ENCODE measurements at regions not wholly inside any gene's neighbourhood (a gene's known extent, or its start where the extent isn't known, plus 50 kb on each side); places are given as distances from the start of the nearest gene placed in this dataset.
"Not testable (repeated sequence)": the region's sequence is repeated elsewhere in the genome, so short reads cannot be mapped to it uniquely, and the experiment has no call there.

- H3K27me3 ChIP-seq; DNase-seq; H3K4me1 ChIP-seq; H3K4me3 ChIP-seq; H3K36me3 ChIP-seq; ATAC-seq (ENCODE audit: low FRiP score in 2 of 2); H3K9me3 ChIP-seq; H3K27ac ChIP-seq: not testable (repeated sequence)
- WGBS, 2 donors, result 52 to 78% methylated on average over 4 of the region's 4 CpGs
Measured at GRCh38 chr6:3672339-3672738, 79.2 kb downstream of the PXDC1 start.

- Histone ChIP-seq H3K27ac (no peak overlapping the region), H3K4me3 (no peak overlapping the region), H3K36me3 (no peaks in the 10 kb centered on the region), H3K9me3 (peaks cover 0 to 5% (median 1%) of the 10 kb centered on the region in 4 donors), H3K27me3 (no peaks in the 10 kb centered on the region), H3K4me1 (no peaks in the 10 kb centered on the region)
- no peak for TF ChIP-seq POLR2AphosphoS5 (IDR thresholded peaks at IDR 0.05)
- no peak for TF ChIP-seq EP300 (IDR thresholded peaks at IDR 0.05)
- no peak for TF ChIP-seq POLR2A (IDR thresholded peaks at IDR 0.05)
- no peak for TF ChIP-seq CTCF (IDR thresholded peaks at IDR 0.05)
- no peak for ATAC-seq (ENCODE audit: low FRiP score in 2 of 2)
- WGBS, 2 donors, result 92 to 94% methylated on average over 1 of the region's 1 CpG
- DNase-seq, result no peak
Measured at GRCh38 chr6:3671382-3671781, 80.1 kb downstream of the PXDC1 start.

- H3K27ac ChIP-seq, result no peak overlapping the region
- no peaks in the 10 kb centered on the region for H3K27me3 ChIP-seq
- TF ChIP-seq CTCF (IDR thresholded peaks at IDR 0.05), result no peak
- TF ChIP-seq POLR2A (IDR thresholded peaks at IDR 0.05), result no peak
- no peak for TF ChIP-seq EP300 (IDR thresholded peaks at IDR 0.05)
- TF ChIP-seq POLR2AphosphoS5 (IDR thresholded peaks at IDR 0.05), result no peak
- peaks cover 0 to 3% (median 2%) of the 10 kb centered on the region in 4 donors for H3K4me1 ChIP-seq
- peaks cover 0 to 5% (median 1%) of the 10 kb centered on the region in 4 donors for H3K9me3 ChIP-seq
- no peak overlapping the region for H3K4me3 ChIP-seq
- DNase-seq (no peak), ATAC-seq (ENCODE audit: low FRiP score in 2 of 2) (no peak)
- WGBS, 2 donors, result 89 to 90% methylated on average over 1 of the region's 1 CpG
- no peaks in the 10 kb centered on the region for H3K36me3 ChIP-seq
Measured at GRCh38 chr6:3670356-3670755, 81.2 kb downstream of the PXDC1 start.

GRCh38 chr6:3669916-3670315, 81.6 kb downstream of the PXDC1 start:
- ATAC-seq (ENCODE audit: low FRiP score in 2 of 2) (no peak), DNase-seq (no peak)
- Histone ChIP-seq H3K9me3 (peaks cover 0 to 5% (median 1%) of the 10 kb centered on the region in 4 donors), H3K4me1 (peaks cover 0 to 8% (median 4%) of the 10 kb centered on the region in 4 donors), H3K36me3 (no peaks in the 10 kb centered on the region), H3K4me3 (no peak overlapping the region), H3K27ac (no peak overlapping the region), H3K27me3 (no peaks in the 10 kb centered on the region)
- 69 to 70% methylated on average over 4 to 5 of the region's 5 CpGs for WGBS, 2 donors
- TF ChIP-seq CTCF (IDR thresholded peaks at IDR 0.05), result no peak
- TF ChIP-seq POLR2A (IDR thresholded peaks at IDR 0.05), result no peak
- TF ChIP-seq POLR2AphosphoS5 (IDR thresholded peaks at IDR 0.05), result no peak
- TF ChIP-seq EP300 (IDR thresholded peaks at IDR 0.05), result no peak

GRCh38 chr6:3665608-3666007, 85.9 kb downstream of the PXDC1 start:
- Histone ChIP-seq H3K36me3 (no peaks in the 10 kb centered on the region), H3K27me3 (no peaks in the 10 kb centered on the region), H3K4me1 (peaks cover 0 to 13% (median 6%) of the 10 kb centered on the region in 4 donors), H3K4me3 (no peak overlapping the region), H3K27ac (no peak overlapping the region), H3K9me3 (peaks cover 0 to 5% (median 1%) of the 10 kb centered on the region in 4 donors)
- WGBS, 2 donors, result 56 to 92% methylated on average over 1 of the region's 1 CpG
- DNase-seq (no peak), ATAC-seq (ENCODE audit: low FRiP score in 2 of 2) (no peak)
- TF ChIP-seq EP300 (IDR thresholded peaks at IDR 0.05) (no peak), POLR2AphosphoS5 (IDR thresholded peaks at IDR 0.05) (no peak), CTCF (IDR thresholded peaks at IDR 0.05) (no peak), POLR2A (IDR thresholded peaks at IDR 0.05) (no peak)

Measured in upper lobe of left lung (tissue), 6 donors.